ENCODE measurements at regions not wholly inside any gene's neighbourhood (a gene's known extent, or its start where the extent isn't known, plus 50 kb on each side); places are given as distances from the start of the nearest gene placed in this dataset.

DNA sequence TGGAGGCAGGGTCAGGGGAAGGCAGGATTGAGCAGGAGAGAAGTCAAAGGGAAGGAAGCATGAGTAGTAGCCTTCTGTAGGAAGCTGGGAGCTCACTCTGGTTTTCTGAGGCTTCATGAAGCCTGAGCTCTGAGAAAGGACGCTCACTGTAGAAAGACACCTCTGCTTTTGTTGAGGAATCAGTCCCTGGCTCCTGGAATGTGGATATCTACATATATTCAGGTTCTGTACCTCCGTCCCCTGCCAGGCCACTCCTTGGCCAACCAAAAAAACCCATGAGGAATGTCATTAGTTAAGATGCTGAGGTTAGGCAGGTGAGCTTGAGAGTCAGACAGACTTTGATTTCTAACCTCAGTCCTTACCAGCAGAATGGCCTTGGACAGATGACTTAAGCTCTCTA is 283.5 kb upstream of the HABP2 start:
- no peak for DNase-seq (ENCODE audit: unreplicated experiment)
- no peaks in the 10 kb centered on the region for H3K4me1 Mint-ChIP-seq (ENCODE audit: insufficient read depth, unreplicated experiment)
- CTCF ChIA-PET, result interaction anchor here (0.7 to 1.5 kb wide), 2 partner anchors 94 to 293 kb away, joined by 3 to 4 read pairs; no protein-coding TSS in a partner anchor
- no peak overlapping the region for H3K27ac Mint-ChIP-seq (ENCODE audit: low read depth, unreplicated experiment)
- no peaks in the 10 kb centered on the region for H3K36me3 Mint-ChIP-seq (ENCODE audit: insufficient read depth, unreplicated experiment)
- intact Hi-C loops (cut with micrococcal nuclease), result no loop called here
- H3K4me3 Mint-ChIP-seq (ENCODE audit: unreplicated experiment), result no peak overlapping the region
- peaks cover 36% of the 10 kb centered on the region for H3K27me3 Mint-ChIP-seq (ENCODE audit: insufficient read depth, unreplicated experiment)
- TF ChIP-seq, protein P1, sequence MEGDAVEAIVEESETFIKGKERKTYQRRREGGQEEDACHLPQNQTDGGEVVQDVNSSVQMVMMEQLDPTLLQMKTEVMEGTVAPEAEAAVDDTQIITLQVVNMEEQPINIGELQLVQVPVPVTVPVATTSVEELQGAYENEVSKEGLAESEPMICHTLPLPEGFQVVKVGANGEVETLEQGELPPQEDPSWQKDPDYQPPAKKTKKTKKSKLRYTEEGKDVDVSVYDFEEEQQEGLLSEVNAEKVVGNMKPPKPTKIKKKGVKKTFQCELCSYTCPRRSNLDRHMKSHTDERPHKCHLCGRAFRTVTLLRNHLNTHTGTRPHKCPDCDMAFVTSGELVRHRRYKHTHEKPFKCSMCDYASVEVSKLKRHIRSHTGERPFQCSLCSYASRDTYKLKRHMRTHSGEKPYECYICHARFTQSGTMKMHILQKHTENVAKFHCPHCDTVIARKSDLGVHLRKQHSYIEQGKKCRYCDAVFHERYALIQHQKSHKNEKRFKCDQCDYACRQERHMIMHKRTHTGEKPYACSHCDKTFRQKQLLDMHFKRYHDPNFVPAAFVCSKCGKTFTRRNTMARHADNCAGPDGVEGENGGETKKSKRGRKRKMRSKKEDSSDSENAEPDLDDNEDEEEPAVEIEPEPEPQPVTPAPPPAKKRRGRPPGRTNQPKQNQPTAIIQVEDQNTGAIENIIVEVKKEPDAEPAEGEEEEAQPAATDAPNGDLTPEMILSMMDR (IDR thresholded peaks at IDR 0.05; ENCODE audit: unreplicated experiment), result no peak
- POLR2A ChIA-PET, result no interaction called here
- H3K9me3 Mint-ChIP-seq (ENCODE audit: unreplicated experiment), result no peaks in the 10 kb centered on the region
- no TSS peak for BruUV-seq (replicated peaks)

DNA sequence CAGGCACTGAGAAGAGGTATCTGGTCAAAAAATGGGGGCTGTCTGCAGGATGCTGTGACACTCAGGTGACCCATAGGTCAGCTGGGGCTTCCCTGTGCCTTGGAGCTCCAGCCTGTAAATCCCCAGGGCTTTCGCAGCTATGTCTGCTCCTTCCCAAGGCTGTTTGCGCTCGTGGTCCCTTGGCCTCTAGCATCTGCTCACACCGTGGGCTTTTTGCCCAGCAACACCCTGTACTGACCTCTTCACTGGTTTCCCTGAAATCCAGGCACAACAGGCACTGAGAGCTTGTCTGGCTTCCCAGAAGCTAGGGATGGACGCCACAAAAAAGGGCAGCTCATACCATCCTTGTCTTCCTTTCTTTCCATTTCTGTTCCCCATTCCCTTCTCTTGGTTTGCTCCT is 280.3 kb upstream of the HABP2 start:
- H3K36me3 Mint-ChIP-seq (ENCODE audit: insufficient read depth, unreplicated experiment), result no peaks in the 10 kb centered on the region
- ChIA-PET CTCF (interaction anchor here (0.7 kb wide), 1 partner anchor 328 kb away, joined by 3 read pairs; no protein-coding TSS in a partner anchor), POLR2A (no interaction called here)
- peaks cover 22% of the 10 kb centered on the region for H3K27me3 Mint-ChIP-seq (ENCODE audit: insufficient read depth, unreplicated experiment)
- no peak for DNase-seq (ENCODE audit: unreplicated experiment)
- H3K4me3 Mint-ChIP-seq (ENCODE audit: unreplicated experiment), result no peak overlapping the region
- intact Hi-C loops (cut with micrococcal nuclease), result no loop called here
- H3K27ac Mint-ChIP-seq (ENCODE audit: low read depth, unreplicated experiment), result no peak overlapping the region
- H3K4me1 Mint-ChIP-seq (ENCODE audit: insufficient read depth, unreplicated experiment), result no peaks in the 10 kb centered on the region
- TF ChIP-seq, protein P1 (IDR thresholded peaks at IDR 0.05; ENCODE audit: unreplicated experiment), result no peak
- BruUV-seq (replicated peaks), result no TSS peak
- peaks cover 15% of the 10 kb centered on the region for H3K9me3 Mint-ChIP-seq (ENCODE audit: unreplicated experiment)

DNA sequence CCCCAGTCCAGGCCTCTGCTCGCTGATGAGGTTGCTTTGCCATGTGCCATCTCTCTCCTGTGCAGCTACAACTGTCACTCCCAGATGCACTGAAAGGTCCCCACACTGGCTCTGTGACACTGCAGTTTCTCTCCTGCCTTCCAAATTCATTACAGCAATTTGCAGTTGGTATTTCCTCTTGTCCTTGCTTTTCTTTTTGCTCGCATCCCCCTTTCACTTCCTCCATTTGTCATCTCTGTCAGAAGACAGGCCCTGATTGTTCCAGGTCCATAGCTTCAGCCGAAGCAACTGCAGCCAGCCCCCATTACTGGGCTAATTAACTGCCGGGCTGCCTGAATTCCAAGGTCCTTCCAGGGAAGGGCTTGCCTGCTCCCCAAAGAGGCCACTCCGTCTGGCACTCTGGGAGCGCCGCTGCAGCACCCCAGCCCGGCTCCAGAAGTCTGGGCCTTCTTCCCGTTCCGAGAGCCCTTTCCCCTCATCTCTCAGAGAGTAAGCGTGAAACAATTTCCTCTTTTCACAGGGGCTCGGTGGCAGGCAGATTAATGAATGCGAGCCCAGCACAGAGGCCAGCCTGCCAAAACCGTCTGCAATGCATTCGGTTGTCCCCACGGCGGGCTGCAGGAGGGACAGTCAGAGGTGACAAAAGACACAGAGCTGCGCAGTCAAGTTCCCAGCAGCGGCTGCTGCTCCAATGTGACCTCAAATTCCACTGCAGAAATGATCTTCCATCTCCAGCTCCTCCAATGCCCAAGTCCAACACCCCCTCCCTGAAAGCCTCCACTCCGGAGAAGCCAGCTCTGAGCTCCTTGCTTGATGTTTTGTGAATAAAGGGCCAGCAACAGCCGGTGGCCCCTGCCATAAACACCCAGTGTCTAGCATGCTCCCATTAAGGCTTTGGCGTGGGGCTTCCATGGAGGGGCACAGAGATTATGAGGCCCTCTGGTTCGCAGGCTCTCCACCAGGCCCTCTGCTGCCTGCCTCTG is 279.4 kb upstream of the HABP2 start:
- ChIA-PET POLR2A (no interaction called here), CTCF (no interaction called here)
- Mint-ChIP-seq H3K4me3 (ENCODE audit: unreplicated experiment) (no peak overlapping the region), H3K4me1 (ENCODE audit: insufficient read depth, unreplicated experiment) (no peaks in the 10 kb centered on the region), H3K36me3 (ENCODE audit: insufficient read depth, unreplicated experiment) (no peaks in the 10 kb centered on the region), H3K27me3 (ENCODE audit: insufficient read depth, unreplicated experiment) (peaks cover 14% of the 10 kb centered on the region), H3K9me3 (ENCODE audit: unreplicated experiment) (peaks cover 15% of the 10 kb centered on the region), H3K27ac (ENCODE audit: low read depth, unreplicated experiment) (no peak overlapping the region)
- TF ChIP-seq, protein P1 (IDR thresholded peaks at IDR 0.05; ENCODE audit: unreplicated experiment), result no peak
- no TSS peak for BruUV-seq (replicated peaks)
- intact Hi-C loops (cut with micrococcal nuclease), result no loop called here
- DNase-seq (ENCODE audit: unreplicated experiment), result no peak

DNA sequence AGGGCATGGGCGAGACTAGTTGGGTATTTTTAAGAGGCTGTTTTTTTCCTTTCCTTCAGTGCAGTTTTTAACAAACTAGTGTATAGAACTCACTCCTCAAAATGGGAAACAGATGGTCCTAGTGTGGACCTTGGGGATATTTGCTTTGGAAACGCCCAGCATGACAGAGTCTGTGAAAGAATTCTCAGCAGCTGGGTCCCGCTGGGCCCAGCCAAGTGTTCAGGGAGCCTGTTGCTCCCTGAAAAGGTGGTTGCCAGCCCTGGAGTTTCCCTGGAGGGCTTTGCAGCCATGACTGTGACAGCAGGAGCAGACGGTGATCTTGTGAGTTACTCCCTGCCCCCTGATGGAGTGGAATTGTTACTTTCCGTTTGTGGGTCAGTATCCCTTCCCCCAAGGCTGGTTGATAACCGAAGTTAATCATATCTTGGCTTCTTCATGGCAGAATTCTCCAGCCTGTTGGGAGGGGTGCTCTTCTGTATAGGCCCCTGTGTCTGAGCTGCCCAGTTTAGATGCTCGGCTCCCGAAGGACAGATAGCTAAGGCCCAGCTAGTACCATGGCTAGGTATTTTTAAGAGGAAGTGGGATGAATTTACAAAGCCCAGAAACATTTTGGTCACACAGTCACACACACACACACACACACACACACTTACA is 278.6 kb upstream of the HABP2 start:
- CTCF ChIA-PET, result no interaction called here
- H3K9me3 Mint-ChIP-seq (ENCODE audit: unreplicated experiment), result peaks cover 15% of the 10 kb centered on the region
- intact Hi-C loops (cut with micrococcal nuclease), result no loop called here
- H3K4me3 Mint-ChIP-seq (ENCODE audit: unreplicated experiment), result no peak overlapping the region
- H3K4me1 Mint-ChIP-seq (ENCODE audit: insufficient read depth, unreplicated experiment), result no peaks in the 10 kb centered on the region
- POLR2A ChIA-PET, result no interaction called here
- BruUV-seq (replicated peaks), result no TSS peak
- H3K36me3 Mint-ChIP-seq (ENCODE audit: insufficient read depth, unreplicated experiment), result no peaks in the 10 kb centered on the region
- H3K27me3 Mint-ChIP-seq (ENCODE audit: insufficient read depth, unreplicated experiment), result peaks cover 11% of the 10 kb centered on the region
- H3K27ac Mint-ChIP-seq (ENCODE audit: low read depth, unreplicated experiment), result no peak overlapping the region
- no peak for DNase-seq (ENCODE audit: unreplicated experiment)
- TF ChIP-seq, protein P1 (IDR thresholded peaks at IDR 0.05; ENCODE audit: unreplicated experiment), result no peak
